ENCODE measurements at regions not wholly inside any gene's neighbourhood (a gene's known extent, or its start where the extent isn't known, plus 50 kb on each side); places are given as distances from the start of the nearest gene placed in this dataset.

DNA sequence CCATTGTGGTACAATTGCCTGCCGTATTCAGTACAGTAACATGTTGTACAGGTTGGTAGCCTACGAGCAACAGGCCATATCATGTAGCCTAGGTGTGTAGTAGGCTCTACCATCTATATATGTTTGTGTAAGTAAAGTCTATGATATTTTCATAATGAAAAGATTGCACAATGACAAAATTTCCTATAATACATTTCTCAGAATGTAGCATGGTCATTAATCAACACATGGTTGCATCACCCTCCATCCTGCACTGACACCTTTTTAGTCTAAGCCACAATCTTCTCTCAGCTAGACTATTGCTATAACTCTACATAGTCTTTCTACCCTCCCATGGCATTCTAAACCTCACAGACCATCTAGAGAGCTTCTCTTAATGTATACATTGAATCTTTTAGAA, 158.5 kb upstream of the HMGA2 start:
- TF ChIP-seq CTCF (IDR thresholded peaks at IDR 0.05) (no peak), POLR2A (IDR thresholded peaks at IDR 0.05) (no peak)
